K562 (cell line): ENCODE measurements at regions not wholly inside any gene's neighbourhood (a gene's known extent, or its start where the extent isn't known, plus 50 kb on each side); places are given as distances from the start of the nearest gene placed in this dataset.

Experiments used
- BCL6 ChIP-seq: fragments of 250-450 bp; sonication (Bioruptor Pico); IDR thresholded peaks from 2 replicates; pipeline ENCODE4 v1.4.0; 2020
- CAMTA2 ChIP-seq: fragments of 250-450 bp; sonication (Bioruptor Pico); conservative IDR thresholded peaks from 2 replicates; pipeline ENCODE4 v1.5.1; 2022
- EP300 ChIP-seq: IDR thresholded peaks from 2 replicates; pipeline ENCODE4 v1.6.1; 2012; ENCODE audit warnings: low read length, improper control_type of control experiment
- EZH2 ChIP-seq: IDR thresholded peaks from 2 replicates; pipeline ENCODE4 v1.6.1; 2012; ENCODE audit warnings: low read depth, mild to moderate bottlenecking, inconsistent platforms, low read length, borderline replicate concordance
- RFX5 ChIP-seq: IDR thresholded peaks from 2 replicates; pipeline ENCODE4 v1.6.1; 2011; ENCODE audit warnings: low read depth, mild to moderate bottlenecking, improper control_type of control experiment, low read length

DNA sequence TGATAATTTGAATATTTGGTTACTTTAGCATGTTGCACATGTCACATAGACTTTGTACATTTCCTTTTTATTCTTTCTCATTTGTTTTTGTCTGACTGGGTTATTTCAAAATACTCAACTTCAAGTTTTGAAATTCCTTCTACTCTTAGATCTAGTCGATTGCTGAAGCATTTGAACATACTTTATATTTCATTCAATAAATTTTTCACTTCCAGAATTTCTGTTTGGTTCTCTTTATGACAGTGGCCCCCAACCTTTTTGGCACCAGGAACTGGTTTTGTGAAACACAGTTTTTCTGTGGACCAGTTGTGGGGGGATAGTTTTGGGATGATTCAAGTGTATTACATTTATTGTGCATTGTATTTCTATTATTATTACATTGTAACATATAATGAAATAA lies 119.8 kb downstream of the COX7C start:
- TF ChIP-seq BCL6 (CRISPR knock-in tag) = no peak
- TF ChIP-seq EP300 = no peak
- no peak for TF ChIP-seq EZH2
- TF ChIP-seq CAMTA2 (CRISPR knock-in tag) = no peak
- TF ChIP-seq RFX5 = no peak
